GM10266 (cell line): ENCODE measurements at regions not wholly inside any gene's neighbourhood (a gene's known extent, or its start where the extent isn't known, plus 50 kb on each side); places are given as distances from the start of the nearest gene placed in this dataset.
"Not testable (repeated sequence)": the region's sequence is repeated elsewhere in the genome, so short reads cannot be mapped to it uniquely, and the experiment has no call there.

Experiments
- DNase-seq: peaks from one replicate; pipeline ENCODE4 v3.0.0; 2012; ENCODE audit errors: extremely low spot score
- TF ChIP-seq, protein P1 (sequence below): IDR thresholded peaks from 2 replicates; pipeline ENCODE4 v1.5.1; 2012; ENCODE audit warnings: mild to moderate bottlenecking, low read depth; ENCODE audit not compliant: control insufficient read depth, insufficient read depth; ENCODE audit errors: missing control alignments

DNA sequence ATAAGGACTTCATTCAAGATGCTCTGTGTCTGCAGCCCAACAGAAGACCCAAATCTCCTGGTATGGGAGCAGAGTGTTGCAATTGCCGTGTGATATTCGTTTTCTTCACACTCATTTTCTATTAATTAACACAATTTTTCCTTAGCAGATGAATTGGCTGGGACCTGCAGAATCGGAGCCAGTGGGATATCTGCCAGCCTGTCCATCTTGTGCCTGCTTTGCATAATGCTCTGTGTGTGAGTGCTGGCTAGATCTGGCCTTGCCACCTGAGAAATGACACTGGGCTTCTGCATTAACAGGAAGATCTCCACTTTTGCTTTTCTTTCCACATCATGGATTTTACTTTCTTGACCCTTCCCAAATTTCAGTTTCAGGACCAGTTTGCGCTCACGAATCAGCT, 70.4 kb upstream of the GPR158 start:
- TF ChIP-seq, protein P1, sequence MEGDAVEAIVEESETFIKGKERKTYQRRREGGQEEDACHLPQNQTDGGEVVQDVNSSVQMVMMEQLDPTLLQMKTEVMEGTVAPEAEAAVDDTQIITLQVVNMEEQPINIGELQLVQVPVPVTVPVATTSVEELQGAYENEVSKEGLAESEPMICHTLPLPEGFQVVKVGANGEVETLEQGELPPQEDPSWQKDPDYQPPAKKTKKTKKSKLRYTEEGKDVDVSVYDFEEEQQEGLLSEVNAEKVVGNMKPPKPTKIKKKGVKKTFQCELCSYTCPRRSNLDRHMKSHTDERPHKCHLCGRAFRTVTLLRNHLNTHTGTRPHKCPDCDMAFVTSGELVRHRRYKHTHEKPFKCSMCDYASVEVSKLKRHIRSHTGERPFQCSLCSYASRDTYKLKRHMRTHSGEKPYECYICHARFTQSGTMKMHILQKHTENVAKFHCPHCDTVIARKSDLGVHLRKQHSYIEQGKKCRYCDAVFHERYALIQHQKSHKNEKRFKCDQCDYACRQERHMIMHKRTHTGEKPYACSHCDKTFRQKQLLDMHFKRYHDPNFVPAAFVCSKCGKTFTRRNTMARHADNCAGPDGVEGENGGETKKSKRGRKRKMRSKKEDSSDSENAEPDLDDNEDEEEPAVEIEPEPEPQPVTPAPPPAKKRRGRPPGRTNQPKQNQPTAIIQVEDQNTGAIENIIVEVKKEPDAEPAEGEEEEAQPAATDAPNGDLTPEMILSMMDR: no peak
- no peak for DNase-seq

DNA sequence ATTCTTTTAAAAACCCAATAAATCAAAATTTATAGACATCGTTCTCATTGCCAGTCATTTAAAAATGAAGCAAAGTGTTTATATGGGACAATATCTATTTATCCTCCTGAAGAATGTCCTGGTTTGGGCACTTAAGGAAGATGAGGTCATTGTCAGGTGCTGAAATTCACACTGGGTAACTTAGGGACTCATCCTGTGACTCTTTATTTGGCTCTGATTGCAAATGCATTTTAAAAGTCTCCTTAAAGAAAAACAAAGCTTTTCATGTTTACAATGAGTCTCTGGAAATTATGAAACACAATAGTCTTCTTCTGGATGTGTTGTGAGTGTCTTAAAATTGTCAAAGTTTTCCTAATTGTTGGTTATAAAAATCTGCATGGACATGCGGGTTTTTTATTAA, 69.5 kb upstream of the GPR158 start:
- TF ChIP-seq, protein P1: no peak
- DNase-seq: no peak

GRCh38 chr10:25105743-25106260, 69.0 kb upstream of the GPR158 start:
- no peak for DNase-seq
- TF ChIP-seq, protein P1: no peak

DNA sequence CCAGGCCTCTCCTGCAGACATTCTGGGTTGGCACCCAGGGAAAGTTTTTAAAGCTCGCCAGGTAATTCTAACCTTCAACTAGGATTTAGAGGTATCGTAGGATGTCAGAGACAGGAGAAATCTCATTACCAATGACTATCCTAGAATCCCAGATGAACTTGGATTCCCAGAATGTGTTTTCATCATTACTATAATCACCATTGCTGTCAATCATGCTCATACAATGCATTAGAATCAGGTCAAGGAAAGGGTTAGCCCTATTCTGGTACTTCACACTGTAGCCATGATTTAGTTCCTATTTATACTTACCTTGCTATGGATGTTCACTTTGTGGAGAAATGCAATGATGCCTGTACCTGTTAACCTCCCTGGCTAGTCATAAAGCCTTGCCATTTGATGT, 67.0 kb upstream of the GPR158 start:
- DNase-seq: no peak
- TF ChIP-seq, protein P1: no peak

- DNase-seq: not testable (repeated sequence)
Observed at GRCh38 chr10:25109896-25110295, 64.9 kb upstream of the GPR158 start.

- DNase-seq: no peak
- TF ChIP-seq, protein P1: no peak
Observed at GRCh38 chr10:25112016-25112415, 62.8 kb upstream of the GPR158 start.

GRCh38 chr10:25113191-25114035, 61.4 kb upstream of the GPR158 start:
- TF ChIP-seq, protein P1: peak; percentile 83
- DNase-seq: peak; percentile 49
